ENCODE measurements at regions not wholly inside any gene's neighbourhood (a gene's known extent, or its start where the extent isn't known, plus 50 kb on each side); places are given as distances from the start of the nearest gene placed in this dataset.

DNA sequence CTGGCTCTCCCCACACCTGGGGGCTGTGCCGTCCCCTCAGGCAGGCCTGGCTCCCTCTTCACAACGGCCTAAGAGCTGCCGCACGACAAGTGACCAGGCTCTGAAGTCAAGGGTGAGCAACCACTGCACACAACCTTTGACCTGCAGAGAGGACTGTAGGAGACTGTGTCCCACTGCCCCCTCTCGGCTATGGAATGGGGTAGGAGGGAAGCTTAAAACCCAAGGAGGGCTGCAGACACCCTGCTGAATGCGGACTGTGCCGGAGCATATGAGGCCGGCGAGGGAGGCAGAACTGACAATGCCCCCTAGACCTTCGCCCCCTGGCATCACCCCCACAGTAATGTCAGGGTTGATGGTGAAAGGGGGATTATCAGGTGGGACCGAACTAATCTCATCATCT, 311.9 kb downstream of the CTTN start:
- ChIA-PET POLR2A (no interaction called here), CTCF (interaction anchor here (0.9 kb wide), 1 partner anchor 51 kb away, joined by 3 read pairs; no protein-coding TSS in a partner anchor)
- Mint-ChIP-seq H3K4me1 (peaks cover 0 to 4% (median 0%) of the 10 kb centered on the region in 7 donors), H3K4me3 (no peak overlapping the region), H3K27me3 (peaks cover 0 to 35% (median 20%) of the 10 kb centered on the region in 5 donors), H3K27ac (no peak overlapping the region), H3K36me3 (no peaks in the 10 kb centered on the region), H3K9me3 (peaks cover 0 to 2% (median 0%) of the 10 kb centered on the region in 11 donors)
- intact Hi-C loops (cut with micrococcal nuclease) = no loop called here
- Histone ChIP-seq H3K4me3 (ENCODE audit: low read length) (no peak overlapping the region), H3K36me3 (ENCODE audit: control insufficient read depth in 2 of 3, insufficient read depth in 3 of 3, low read length in 3 of 3) (no peaks in the 10 kb centered on the region), H3K27me3 (ENCODE audit: control insufficient read depth in 2 of 2, insufficient read depth in 2 of 2, low read length in 2 of 2) (no peaks in the 10 kb centered on the region), H3K4me1 (ENCODE audit: control insufficient read depth in 2 of 2, insufficient read depth in 2 of 2, low read length in 2 of 2) (no peaks in the 10 kb centered on the region), H3K9me3 (ENCODE audit: control insufficient read depth in 2 of 3, low read length in 3 of 3) (no peaks in the 10 kb centered on the region), H3K27ac (ENCODE audit: low read depth, low read length) (no peak overlapping the region)
- ATAC-seq = no peak
- no peak for DNase-seq

GRCh38 chr11:70710601-70711000, 312.3 kb downstream of the CTTN start:
- Histone ChIP-seq H3K36me3 (ENCODE audit: control insufficient read depth in 2 of 3, insufficient read depth in 3 of 3, low read length in 3 of 3) (no peaks in the 10 kb centered on the region), H3K4me1 (ENCODE audit: control insufficient read depth in 2 of 2, insufficient read depth in 2 of 2, low read length in 2 of 2) (no peaks in the 10 kb centered on the region), H3K9me3 (ENCODE audit: control insufficient read depth in 2 of 3, low read length in 3 of 3) (no peaks in the 10 kb centered on the region), H3K27me3 (ENCODE audit: control insufficient read depth in 2 of 2, insufficient read depth in 2 of 2, low read length in 2 of 2) (no peaks in the 10 kb centered on the region), H3K4me3 (ENCODE audit: low read length) (no peak overlapping the region), H3K27ac (ENCODE audit: low read depth, low read length) (no peak overlapping the region)
- Mint-ChIP-seq H3K27ac (no peak overlapping the region), H3K9me3 (peaks cover 0 to 2% (median 0%) of the 10 kb centered on the region in 11 donors), H3K4me3 (no peak overlapping the region), H3K4me1 (peaks cover 0 to 4% (median 0%) of the 10 kb centered on the region in 7 donors), H3K36me3 (no peaks in the 10 kb centered on the region), H3K27me3 (peaks cover 0 to 35% (median 20%) of the 10 kb centered on the region in 5 donors)
- CTCF ChIA-PET = no interaction called here
- intact Hi-C loops (cut with micrococcal nuclease) = no loop called here
- no peak for DNase-seq
- no peak for ATAC-seq
- POLR2A ChIA-PET = no interaction called here

DNA sequence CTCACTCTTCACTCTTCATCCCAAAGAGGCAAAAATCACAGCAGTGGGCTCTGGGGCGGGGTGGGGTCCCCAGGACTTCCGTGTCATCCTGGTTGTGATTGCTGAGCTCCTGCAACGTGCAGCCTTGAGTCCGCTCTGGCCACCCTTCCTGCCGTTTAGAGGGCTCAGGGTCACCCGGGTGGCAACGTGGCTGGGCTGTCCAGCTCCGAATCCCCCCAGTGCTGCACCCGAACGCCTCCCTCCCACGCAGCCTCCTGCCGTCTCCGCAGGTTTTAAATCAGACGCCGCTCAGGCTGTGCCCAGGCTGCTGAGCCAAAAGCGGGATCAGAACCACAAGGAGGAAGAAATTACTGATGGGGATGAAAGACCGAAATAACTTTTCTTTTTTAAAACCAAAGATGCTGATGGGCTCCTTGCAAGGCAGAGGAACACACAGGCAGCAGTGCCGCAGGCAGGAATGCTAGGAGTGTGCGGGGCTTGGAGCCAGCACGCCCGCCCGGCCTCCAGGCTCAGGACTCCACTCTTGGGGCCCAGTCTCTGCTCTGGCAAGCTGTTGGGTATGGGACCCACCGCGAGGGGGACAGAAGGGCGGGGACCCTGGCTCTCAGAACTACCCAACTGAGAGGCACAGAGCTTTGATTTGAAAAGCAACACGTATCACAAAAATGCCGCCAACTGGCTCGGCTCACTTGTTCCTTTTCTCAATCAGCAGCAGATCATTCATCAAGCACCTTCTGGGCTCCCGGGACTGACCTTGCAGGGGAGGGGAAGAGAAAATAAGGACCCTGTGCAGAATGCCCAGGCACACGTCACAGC, 313.0 kb downstream of the CTTN start:
- H3K4me1 Mint-ChIP-seq = peaks cover 0 to 4% (median 0%) of the 10 kb centered on the region in 7 donors
- H3K4me3 Mint-ChIP-seq = no peak overlapping the region
- CTCF ChIA-PET = no interaction called here
- DNase-seq = no peak
- no peak overlapping the region for H3K4me3 ChIP-seq (ENCODE audit: low read length)
- no peaks in the 10 kb centered on the region for H3K9me3 ChIP-seq (ENCODE audit: control insufficient read depth in 2 of 3, low read length in 3 of 3)
- H3K9me3 Mint-ChIP-seq = no peaks in the 10 kb centered on the region
- H3K27ac ChIP-seq (ENCODE audit: low read depth, low read length) = no peak overlapping the region
- ATAC-seq = no peak
- intact Hi-C loops (cut with micrococcal nuclease) = no loop called here
- no peaks in the 10 kb centered on the region for H3K36me3 Mint-ChIP-seq
- H3K27ac Mint-ChIP-seq = no peak overlapping the region
- H3K4me1 ChIP-seq (ENCODE audit: control insufficient read depth in 2 of 2, insufficient read depth in 2 of 2, low read length in 2 of 2) = no peaks in the 10 kb centered on the region
- POLR2A ChIA-PET = no interaction called here
- H3K27me3 Mint-ChIP-seq = peaks cover 0 to 35% (median 20%) of the 10 kb centered on the region in 5 donors
- no peaks in the 10 kb centered on the region for H3K36me3 ChIP-seq (ENCODE audit: control insufficient read depth in 2 of 3, insufficient read depth in 3 of 3, low read length in 3 of 3)
- no peaks in the 10 kb centered on the region for H3K27me3 ChIP-seq (ENCODE audit: control insufficient read depth in 2 of 2, insufficient read depth in 2 of 2, low read length in 2 of 2)

DNA sequence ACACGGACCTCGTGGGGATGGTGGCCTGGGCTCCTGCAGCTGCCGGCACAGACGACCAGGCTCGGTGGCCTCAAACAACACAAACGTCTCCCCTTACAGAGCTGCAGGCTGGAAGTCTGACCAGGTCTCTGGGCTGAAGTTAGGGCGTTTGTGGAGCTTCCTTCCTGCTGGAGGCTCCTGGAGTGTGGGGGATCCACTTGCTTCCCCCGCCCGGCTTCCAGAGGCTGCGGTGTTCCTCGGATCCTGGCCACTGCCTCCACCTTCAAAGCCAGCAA, 313.5 kb downstream of the CTTN start:
- DNase-seq (no peak), ATAC-seq (no peak)

GRCh38 chr11:70712471-70712870, 314.1 kb downstream of the CTTN start:
- DNase-seq (no peak), ATAC-seq (no peak)
- ChIA-PET CTCF (no interaction called here), POLR2A (no interaction called here)
- Mint-ChIP-seq H3K4me1 (peaks cover 0 to 4% (median 0%) of the 10 kb centered on the region in 7 donors), H3K27ac (no peak overlapping the region), H3K36me3 (no peaks in the 10 kb centered on the region), H3K9me3 (no peaks in the 10 kb centered on the region), H3K27me3 (peaks cover 0 to 37% (median 21%) of the 10 kb centered on the region in 5 donors), H3K4me3 (no peak overlapping the region)
- Histone ChIP-seq H3K4me3 (ENCODE audit: low read length) (no peak overlapping the region), H3K27me3 (ENCODE audit: control insufficient read depth in 2 of 2, insufficient read depth in 2 of 2, low read length in 2 of 2) (no peaks in the 10 kb centered on the region), H3K36me3 (ENCODE audit: control insufficient read depth in 2 of 3, insufficient read depth in 3 of 3, low read length in 3 of 3) (no peaks in the 10 kb centered on the region), H3K27ac (ENCODE audit: low read depth, low read length) (no peak overlapping the region), H3K9me3 (ENCODE audit: control insufficient read depth in 2 of 3, low read length in 3 of 3) (no peaks in the 10 kb centered on the region), H3K4me1 (ENCODE audit: control insufficient read depth in 2 of 2, insufficient read depth in 2 of 2, low read length in 2 of 2) (no peaks in the 10 kb centered on the region)
- intact Hi-C loops (cut with micrococcal nuclease) = no loop called here

More for the DNA sequence above, 313.5 kb downstream of the CTTN start:
- ChIA-PET CTCF (no interaction called here), POLR2A (no interaction called here)
- H3K27me3 Mint-ChIP-seq = peaks cover 0 to 35% (median 20%) of the 10 kb centered on the region in 5 donors
- Histone ChIP-seq H3K4me3 (ENCODE audit: low read length) (no peak overlapping the region), H3K27ac (ENCODE audit: low read depth, low read length) (no peak overlapping the region), H3K4me1 (ENCODE audit: control insufficient read depth in 2 of 2, insufficient read depth in 2 of 2, low read length in 2 of 2) (no peaks in the 10 kb centered on the region), H3K9me3 (ENCODE audit: control insufficient read depth in 2 of 3, low read length in 3 of 3) (no peaks in the 10 kb centered on the region), H3K27me3 (ENCODE audit: control insufficient read depth in 2 of 2, insufficient read depth in 2 of 2, low read length in 2 of 2) (no peaks in the 10 kb centered on the region), H3K36me3 (ENCODE audit: control insufficient read depth in 2 of 3, insufficient read depth in 3 of 3, low read length in 3 of 3) (no peaks in the 10 kb centered on the region)
- intact Hi-C loops (cut with micrococcal nuclease) = no loop called here
- no peak overlapping the region for H3K4me3 Mint-ChIP-seq
- peaks cover 0 to 4% (median 0%) of the 10 kb centered on the region in 7 donors for H3K4me1 Mint-ChIP-seq
- H3K9me3 Mint-ChIP-seq = no peaks in the 10 kb centered on the region
- H3K36me3 Mint-ChIP-seq = no peaks in the 10 kb centered on the region
- no peak overlapping the region for H3K27ac Mint-ChIP-seq

DNA sequence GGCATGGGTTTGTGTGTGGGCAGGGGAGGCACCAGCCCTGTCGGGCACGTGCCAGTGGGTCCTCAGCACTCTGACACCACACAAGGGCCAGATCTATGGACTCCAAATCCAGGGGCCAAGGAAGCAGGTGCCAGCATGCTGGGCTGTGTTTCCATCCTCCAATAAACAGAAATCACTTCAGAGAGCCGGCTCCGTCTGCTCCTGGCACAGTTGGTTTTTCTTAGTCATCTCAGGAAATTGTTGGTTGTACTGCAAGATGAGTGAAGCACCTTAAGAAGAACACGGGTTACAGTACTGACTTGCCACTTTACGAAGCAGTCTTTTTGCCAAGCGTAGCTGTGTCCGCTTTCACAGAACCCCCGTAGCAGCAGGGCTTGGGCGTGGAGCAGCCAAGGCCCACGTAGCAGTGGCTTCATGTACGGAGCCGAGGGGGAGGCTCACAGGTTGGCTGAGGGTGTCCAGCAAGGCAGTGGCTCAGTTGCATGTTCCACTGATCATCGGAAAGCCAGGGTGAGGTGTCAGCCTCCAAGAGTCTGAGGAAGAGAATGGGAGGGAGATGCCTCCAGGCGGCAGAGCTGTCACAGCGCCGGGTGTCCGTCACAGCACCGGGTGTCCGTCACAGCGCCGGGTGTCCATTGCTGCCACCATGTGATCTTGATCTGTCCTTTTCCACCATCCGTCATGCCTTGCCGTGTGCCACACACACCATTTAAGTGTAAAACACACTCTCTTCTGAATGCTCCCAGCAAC, 314.9 kb downstream of the CTTN start:
- CTCF ChIA-PET = no interaction called here
- H3K27ac Mint-ChIP-seq = no peak overlapping the region
- intact Hi-C loops (cut with micrococcal nuclease) = no loop called here

More for the DNA sequence above, 314.9 kb downstream of the CTTN start:
- no peak for DNase-seq
- no peak for ATAC-seq
- Mint-ChIP-seq H3K36me3 (no peaks in the 10 kb centered on the region), H3K27me3 (peaks cover 0 to 42% (median 21%) of the 10 kb centered on the region in 5 donors), H3K9me3 (no peaks in the 10 kb centered on the region), H3K4me1 (peaks cover 0 to 4% (median 0%) of the 10 kb centered on the region in 7 donors), H3K4me3 (no peak overlapping the region)
- Histone ChIP-seq H3K9me3 (ENCODE audit: control insufficient read depth in 2 of 3, low read length in 3 of 3) (no peaks in the 10 kb centered on the region), H3K27ac (ENCODE audit: low read depth, low read length) (no peak overlapping the region), H3K4me1 (ENCODE audit: control insufficient read depth in 2 of 2, insufficient read depth in 2 of 2, low read length in 2 of 2) (no peaks in the 10 kb centered on the region), H3K27me3 (ENCODE audit: control insufficient read depth in 2 of 2, insufficient read depth in 2 of 2, low read length in 2 of 2) (no peaks in the 10 kb centered on the region), H3K36me3 (ENCODE audit: control insufficient read depth in 2 of 3, insufficient read depth in 3 of 3, low read length in 3 of 3) (no peaks in the 10 kb centered on the region), H3K4me3 (ENCODE audit: low read length) (no peak overlapping the region)
- POLR2A ChIA-PET = no interaction called here
